ENCODE measurements at regions not wholly inside any gene's neighbourhood (a gene's known extent, or its start where the extent isn't known, plus 50 kb on each side); places are given as distances from the start of the nearest gene placed in this dataset.

DNA sequence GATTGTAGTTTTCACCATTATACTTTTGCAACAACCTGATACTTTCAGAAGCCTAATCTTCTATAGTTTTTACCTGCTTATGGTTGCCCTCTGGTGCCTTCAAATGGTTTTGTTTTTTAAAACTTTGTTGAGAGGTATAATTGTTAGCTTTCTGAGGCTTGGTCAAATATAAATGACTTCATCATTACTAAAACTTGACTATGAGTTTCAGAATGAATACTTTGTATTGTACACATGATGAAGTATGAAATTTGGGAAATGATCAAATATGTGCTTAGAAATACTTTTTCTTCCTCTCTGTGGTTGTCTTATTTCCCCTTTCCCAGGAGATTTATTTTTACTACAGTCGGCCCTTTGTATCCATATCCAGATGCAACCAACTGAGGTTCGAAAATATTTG, 151.8 kb upstream of the B3GALT2 start:
- Histone ChIP-seq H3K27ac (ENCODE audit: low read depth in 1 of 2, low read length in 1 of 2) (no peak overlapping the region), H3K27me3 (ENCODE audit: control insufficient read depth in 3 of 3, insufficient read depth in 3 of 3, low read length in 2 of 3) (no peaks in the 10 kb centered on the region), H3K9ac (ENCODE audit: insufficient read depth in 1 of 2, low read length in 2 of 2) (no peak overlapping the region), H3K4me3 (no peak overlapping the region), H3K4me1 (ENCODE audit: control insufficient read depth in 5 of 5, insufficient read depth in 5 of 5, low read length in 5 of 5) (peaks cover 0 to 7% (median 0%) of the 10 kb centered on the region in 5 donors), H3K9me3 (ENCODE audit: control insufficient read depth in 4 of 4, insufficient read depth in 3 of 4, low read length in 3 of 4) (peaks cover 3 to 6% (median 4%) of the 10 kb centered on the region in 4 donors), H3K36me3 (ENCODE audit: control insufficient read depth in 4 of 4, insufficient read depth in 4 of 4, low read length in 4 of 4) (peaks cover 0 to 4% (median 0%) of the 10 kb centered on the region in 4 donors)
- TF ChIP-seq, protein P1, sequence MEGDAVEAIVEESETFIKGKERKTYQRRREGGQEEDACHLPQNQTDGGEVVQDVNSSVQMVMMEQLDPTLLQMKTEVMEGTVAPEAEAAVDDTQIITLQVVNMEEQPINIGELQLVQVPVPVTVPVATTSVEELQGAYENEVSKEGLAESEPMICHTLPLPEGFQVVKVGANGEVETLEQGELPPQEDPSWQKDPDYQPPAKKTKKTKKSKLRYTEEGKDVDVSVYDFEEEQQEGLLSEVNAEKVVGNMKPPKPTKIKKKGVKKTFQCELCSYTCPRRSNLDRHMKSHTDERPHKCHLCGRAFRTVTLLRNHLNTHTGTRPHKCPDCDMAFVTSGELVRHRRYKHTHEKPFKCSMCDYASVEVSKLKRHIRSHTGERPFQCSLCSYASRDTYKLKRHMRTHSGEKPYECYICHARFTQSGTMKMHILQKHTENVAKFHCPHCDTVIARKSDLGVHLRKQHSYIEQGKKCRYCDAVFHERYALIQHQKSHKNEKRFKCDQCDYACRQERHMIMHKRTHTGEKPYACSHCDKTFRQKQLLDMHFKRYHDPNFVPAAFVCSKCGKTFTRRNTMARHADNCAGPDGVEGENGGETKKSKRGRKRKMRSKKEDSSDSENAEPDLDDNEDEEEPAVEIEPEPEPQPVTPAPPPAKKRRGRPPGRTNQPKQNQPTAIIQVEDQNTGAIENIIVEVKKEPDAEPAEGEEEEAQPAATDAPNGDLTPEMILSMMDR (IDR thresholded peaks at IDR 0.05; ENCODE audit: control extremely low read depth, extremely low read depth) = no peak
- ATAC-seq (ENCODE audit: insufficient read depth, low FRiP score) (no peak), DNase-seq (peak in 2 of 3 donors; percentile 44 to 59)
- WGBS, 2 donors = 53 to 59% methylated on average over 2 of the region's 2 CpGs

DNA sequence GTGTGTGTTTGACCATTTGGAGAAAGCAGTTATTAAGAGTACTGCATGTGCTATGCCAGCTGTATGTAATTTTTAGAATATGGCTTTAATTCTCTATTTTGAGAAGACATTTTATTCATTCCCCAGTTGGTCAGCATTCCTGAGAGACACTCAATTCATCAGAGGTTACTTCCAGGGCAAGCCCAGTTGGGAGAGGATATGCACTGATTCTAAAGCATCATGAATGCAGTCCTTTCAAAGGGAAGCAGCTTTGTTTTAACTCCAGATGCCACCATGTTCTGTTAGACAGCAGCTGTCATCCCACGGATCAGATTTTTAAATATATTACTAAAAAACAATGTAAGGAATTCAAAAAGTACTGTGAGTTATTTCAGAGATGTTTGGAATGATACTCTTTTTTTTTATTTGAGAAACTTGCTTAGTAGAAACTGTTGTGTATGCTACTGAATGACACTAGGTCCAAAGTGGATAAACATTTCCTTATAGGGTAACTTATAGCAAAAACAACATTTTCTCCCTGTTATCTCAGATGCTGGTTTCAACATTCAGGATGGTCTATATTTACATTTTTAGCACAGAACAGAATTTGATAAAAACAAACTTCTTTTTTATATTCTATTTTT, 149.5 kb upstream of the B3GALT2 start:
- Histone ChIP-seq H3K27ac (ENCODE audit: low read depth in 1 of 2, low read length in 1 of 2) (no peak overlapping the region), H3K4me3 (no peak overlapping the region), H3K9ac (ENCODE audit: insufficient read depth in 1 of 2, low read length in 2 of 2) (no peak overlapping the region), H3K27me3 (ENCODE audit: control insufficient read depth in 3 of 3, insufficient read depth in 3 of 3, low read length in 2 of 3) (no peaks in the 10 kb centered on the region), H3K9me3 (ENCODE audit: control insufficient read depth in 4 of 4, insufficient read depth in 3 of 4, low read length in 3 of 4) (peaks cover 3 to 11% (median 5%) of the 10 kb centered on the region in 4 donors), H3K4me1 (ENCODE audit: control insufficient read depth in 5 of 5, insufficient read depth in 5 of 5, low read length in 5 of 5) (peaks cover 0 to 7% (median 0%) of the 10 kb centered on the region in 5 donors), H3K36me3 (ENCODE audit: control insufficient read depth in 4 of 4, insufficient read depth in 4 of 4, low read length in 4 of 4) (peaks cover 0 to 4% (median 0%) of the 10 kb centered on the region in 4 donors)
- ATAC-seq (ENCODE audit: insufficient read depth, low FRiP score) (no peak), DNase-seq (peak in 2 of 3 donors; percentile 29 to 35)
- 34 to 69% methylated on average over 1 of the region's 1 CpG for WGBS, 2 donors
- TF ChIP-seq, protein P1 (IDR thresholded peaks at IDR 0.05; ENCODE audit: control extremely low read depth, extremely low read depth) = no peak

DNA sequence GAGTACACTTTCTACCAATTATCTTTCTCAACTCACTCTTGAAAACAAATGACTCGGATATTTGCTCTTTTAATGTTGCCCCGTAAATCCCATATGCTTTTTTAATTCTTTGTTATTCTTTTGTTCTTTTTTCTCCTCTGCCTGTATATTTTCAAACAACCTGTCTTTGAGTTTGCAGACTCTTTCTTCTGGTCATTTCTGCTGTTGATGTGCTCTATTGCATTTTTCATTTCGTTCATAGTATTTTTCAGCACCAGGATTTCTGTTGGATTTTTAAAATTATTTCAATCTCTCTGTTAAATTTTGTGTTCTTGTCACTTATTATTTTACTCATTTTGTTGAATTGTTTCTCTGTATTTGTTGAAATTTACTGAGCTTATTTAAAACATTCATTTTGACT, 146.8 kb upstream of the B3GALT2 start:
- H3K9ac ChIP-seq (ENCODE audit: insufficient read depth in 1 of 2, low read length in 2 of 2) = no peak overlapping the region
- ATAC-seq (ENCODE audit: insufficient read depth, low FRiP score) = no peak
- H3K9me3 ChIP-seq (ENCODE audit: control insufficient read depth in 4 of 4, insufficient read depth in 3 of 4, low read length in 3 of 4) = peaks cover 3 to 20% (median 7%) of the 10 kb centered on the region in 4 donors
- no peak overlapping the region for H3K4me3 ChIP-seq
- WGBS, 2 donors = 96 to 99% methylated on average over 3 of the region's 3 CpGs
- peaks cover 0 to 4% (median 0%) of the 10 kb centered on the region in 4 donors for H3K36me3 ChIP-seq (ENCODE audit: control insufficient read depth in 4 of 4, insufficient read depth in 4 of 4, low read length in 4 of 4)
- peaks cover 0 to 7% (median 0%) of the 10 kb centered on the region in 5 donors for H3K4me1 ChIP-seq (ENCODE audit: control insufficient read depth in 5 of 5, insufficient read depth in 5 of 5, low read length in 5 of 5)
- no peaks in the 10 kb centered on the region for H3K27me3 ChIP-seq (ENCODE audit: control insufficient read depth in 3 of 3, insufficient read depth in 3 of 3, low read length in 2 of 3)
- no peak overlapping the region for H3K27ac ChIP-seq (ENCODE audit: low read depth in 1 of 2, low read length in 1 of 2)
- TF ChIP-seq, protein P1 (IDR thresholded peaks at IDR 0.05; ENCODE audit: control extremely low read depth, extremely low read depth) = no peak
- DNase-seq = no peak

Measured in lung (tissue), 11 donors.